SK-N-SH (cell line): ENCODE measurements at regions not wholly inside any gene's neighbourhood (a gene's known extent, or its start where the extent isn't known, plus 50 kb on each side); places are given as distances from the start of the nearest gene placed in this dataset.

ENCODE experiments used
- CTCF ChIP-seq: fragments of 200-600 bp; sonication (generic); IDR thresholded peaks from 2 replicates; pipeline ENCODE4 v1.6.1; 2017; ENCODE audit warnings: antibody characterized with exemption, mild to moderate bottlenecking, moderate library complexity
- ELF1 ChIP-seq: IDR thresholded peaks from 2 replicates; pipeline ENCODE4 v1.4.0; 2012
- IRF3 ChIP-seq: fragments of 150-350 bp; IDR thresholded peaks from 2 replicates; pipeline ENCODE4 v1.6.1; 2016; ENCODE audit warnings: mild to moderate bottlenecking, low read depth, low read length
- JUND ChIP-seq: IDR thresholded peaks from 2 replicates; pipeline ENCODE4 v1.4.0; 2012
- NRF1 ChIP-seq: IDR thresholded peaks from 2 replicates; pipeline ENCODE4 v1.6.1; 2012; ENCODE audit warnings: low read depth, mild to moderate bottlenecking, low read length
- POLR2AphosphoS5 ChIP-seq: IDR thresholded peaks from 2 replicates; pipeline ENCODE4 v1.6.1; 2012; ENCODE audit warnings: low read depth, low read length
- RCOR1 ChIP-seq: fragments of 150-350 bp; IDR thresholded peaks from 2 replicates; pipeline ENCODE4 v1.6.1; 2017; ENCODE audit warnings: antibody characterized with exemption, low read length
- REST ChIP-seq: IDR thresholded peaks from 2 replicates; pipeline ENCODE4 v1.6.1; 2012; ENCODE audit warnings: mild to moderate bottlenecking, low read depth, low read length, moderate library complexity
- TAF1 ChIP-seq: IDR thresholded peaks from 2 replicates; pipeline ENCODE4 v1.6.1; 2012; ENCODE audit warnings: low read depth, mild to moderate bottlenecking, low read length, moderate library complexity, borderline replicate concordance

GRCh38 chr16:9203956-9204355 is 112.5 kb downstream of the HAPSTR1 start:
- TF ChIP-seq CTCF: no peak
- TF ChIP-seq REST: no peak
- no peak for TF ChIP-seq POLR2AphosphoS5
- TF ChIP-seq JUND: no peak
- no peak for TF ChIP-seq IRF3
- TF ChIP-seq NRF1: no peak
- no peak for TF ChIP-seq TAF1
- no peak for TF ChIP-seq RCOR1
- TF ChIP-seq ELF1: no peak
